DOHH2 (cell line): ENCODE measurements at regions not wholly inside any gene's neighbourhood (a gene's known extent, or its start where the extent isn't known, plus 50 kb on each side); places are given as distances from the start of the nearest gene placed in this dataset.
"Not testable (repeated sequence)": the region's sequence is repeated elsewhere in the genome, so short reads cannot be mapped to it uniquely, and the experiment has no call there.

Experiments
- CTCF ChIP-seq: fragments of 200-600 bp; sonication (generic); IDR thresholded peaks from one replicate; pipeline ENCODE4 v1.5.1; 2014; ENCODE audit warnings: antibody characterized with exemption, mild to moderate bottlenecking, low read depth, low read length; ENCODE audit not compliant: poor library complexity, severe bottlenecking
- EZH2phosphoT487 ChIP-seq: fragments of 200-600 bp; sonication (generic); IDR thresholded peaks from 2 replicates; pipeline ENCODE4 v1.6.1; 2017; ENCODE audit warnings: borderline replicate concordance, mild to moderate bottlenecking, antibody characterized with exemption, low read length, moderate library complexity, mixed read lengths

DNA sequence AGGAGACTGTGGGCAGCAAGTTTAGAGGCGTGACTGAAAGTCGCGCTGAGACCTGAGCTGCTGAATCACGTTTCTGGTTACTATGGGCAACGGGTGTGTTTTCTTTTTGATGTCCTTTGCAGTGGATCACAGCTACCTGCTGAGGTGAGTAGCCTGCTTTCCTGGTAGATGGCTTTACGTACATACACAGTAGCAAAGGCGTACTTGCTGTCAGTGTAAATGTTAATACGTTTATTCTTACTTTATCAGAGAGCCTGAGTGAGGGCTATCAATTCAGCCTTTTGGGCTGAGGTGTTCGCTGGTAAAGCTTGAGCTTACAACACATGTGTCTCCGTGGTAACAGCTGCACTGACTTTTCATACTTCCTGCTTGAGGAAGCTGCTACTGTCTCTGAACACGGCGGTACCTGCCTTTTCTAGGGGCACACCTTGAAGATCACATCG lies 165.1 kb upstream of the CCZ1B start:
- TF ChIP-seq CTCF, EZH2phosphoT487: not testable (repeated sequence)
